ENCODE measurements at regions not wholly inside any gene's neighbourhood (a gene's known extent, or its start where the extent isn't known, plus 50 kb on each side); places are given as distances from the start of the nearest gene placed in this dataset.

GRCh38 chr18:41444943-41445342 is 510.1 kb upstream of the PIK3C3 start:
- no peak for TF ChIP-seq CTCF (IDR thresholded peaks at IDR 0.05)
- no peak for TF ChIP-seq POLR2A (IDR thresholded peaks at IDR 0.05)

Data from testis (tissue), 2 donors.